Activated CD4-positive, alpha-beta T cell treated with anti-CD3 and anti-CD28 coated beads for 1 hour (primary cell): ENCODE measurements at regions not wholly inside any gene's neighbourhood (a gene's known extent, or its start where the extent isn't known, plus 50 kb on each side); places are given as distances from the start of the nearest gene placed in this dataset.

ENCODE experiments used
- DNase-seq: peaks from one replicate; pipeline ENCODE4 v3.0.0-alpha.2; 2020

- no peak for DNase-seq
Measured at GRCh38 chr1:13926556-13926955, 226.6 kb downstream of the PRDM2 start.

GRCh38 chr1:13927736-13928135, 227.7 kb downstream of the PRDM2 start:
- no peak for DNase-seq

GRCh38 chr1:13929313-13929712, 229.3 kb downstream of the PRDM2 start:
- DNase-seq = no peak

GRCh38 chr1:13930151-13930550, 230.2 kb downstream of the PRDM2 start:
- no peak for DNase-seq

GRCh38 chr1:13931226-13931625, 231.2 kb downstream of the PRDM2 start:
- DNase-seq = no peak

GRCh38 chr1:13935336-13935735, 235.3 kb downstream of the PRDM2 start:
- no peak for DNase-seq

GRCh38 chr1:13941315-13941714, 241.3 kb downstream of the PRDM2 start:
- no peak for DNase-seq

GRCh38 chr1:13943055-13943454, 243.1 kb downstream of the PRDM2 start:
- DNase-seq = no peak

GRCh38 chr1:13945856-13946255, 245.9 kb downstream of the PRDM2 start:
- DNase-seq = no peak

- DNase-seq = no peak
Measured at GRCh38 chr1:13947658-13948057, 247.7 kb downstream of the PRDM2 start.

- no peak for DNase-seq
Measured at GRCh38 chr1:13948396-13948795, 248.4 kb downstream of the PRDM2 start.

- no peak for DNase-seq
Measured at GRCh38 chr1:13948888-13949391, 249.0 kb downstream of the PRDM2 start.

GRCh38 chr1:13949546-13949945, 249.6 kb downstream of the PRDM2 start:
- no peak for DNase-seq

GRCh38 chr1:13950637-13951036, 250.6 kb downstream of the PRDM2 start:
- no peak for DNase-seq

GRCh38 chr1:13951793-13952751, 252.1 kb downstream of the PRDM2 start:
- no peak for DNase-seq

GRCh38 chr1:13952985-13953384, 253.0 kb downstream of the PRDM2 start:
- no peak for DNase-seq

GRCh38 chr1:13956393-13956792, 256.4 kb downstream of the PRDM2 start:
- DNase-seq = no peak

- peak; percentile 49 for DNase-seq
Measured at GRCh38 chr1:13960375-13960987, 260.5 kb downstream of the PRDM2 start.

GRCh38 chr1:13964768-13965167, 264.8 kb downstream of the PRDM2 start:
- DNase-seq = no peak

GRCh38 chr1:13965770-13966398, 265.9 kb downstream of the PRDM2 start:
- DNase-seq = no peak

- no peak for DNase-seq
Measured at GRCh38 chr1:13967707-13968106, 267.7 kb downstream of the PRDM2 start.

GRCh38 chr1:13968361-13968760, 268.4 kb downstream of the PRDM2 start:
- DNase-seq = no peak

GRCh38 chr1:13970631-13971247, 270.8 kb downstream of the PRDM2 start:
- DNase-seq = no peak
